UCSD-AML1 (cell line): ENCODE measurements at regions not wholly inside any gene's neighbourhood (a gene's known extent, or its start where the extent isn't known, plus 50 kb on each side); places are given as distances from the start of the nearest gene placed in this dataset.
"Not testable (repeated sequence)": the region's sequence is repeated elsewhere in the genome, so short reads cannot be mapped to it uniquely, and the experiment has no call there.

Experiments
- DNase-seq: peaks from one replicate; lab custom pipeline; 2025; ENCODE audit not compliant: unreplicated experiment; lab: John Stamatoyannopoulos, UW

- no peak for DNase-seq
These were observed 1071.2 kb upstream of the USP15 start for GRCh38 chr12:61188801-61189595.

- no peak for DNase-seq
These were observed 1046.6 kb upstream of the USP15 start for GRCh38 chr12:61213646-61214045.

DNA sequence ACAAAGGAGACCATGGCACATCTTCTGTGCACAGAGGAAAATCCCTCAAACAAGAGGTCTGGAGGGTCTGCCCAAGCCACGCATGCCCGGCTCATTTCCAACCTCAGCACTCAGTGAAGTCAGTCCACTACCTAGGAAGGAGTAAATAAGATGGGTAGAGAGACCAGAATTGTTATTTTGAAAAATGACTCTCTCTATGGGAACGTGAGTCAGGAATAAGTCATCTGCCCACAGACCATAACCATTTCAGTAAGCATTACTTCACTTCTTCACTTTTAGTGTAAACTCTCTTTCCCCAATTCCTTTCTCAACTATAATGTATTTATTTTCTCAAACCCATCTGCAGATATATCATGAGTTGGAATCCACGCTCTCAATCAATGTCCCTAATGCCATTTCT is 1039.9 kb upstream of the USP15 start:
- no peak for DNase-seq

DNA sequence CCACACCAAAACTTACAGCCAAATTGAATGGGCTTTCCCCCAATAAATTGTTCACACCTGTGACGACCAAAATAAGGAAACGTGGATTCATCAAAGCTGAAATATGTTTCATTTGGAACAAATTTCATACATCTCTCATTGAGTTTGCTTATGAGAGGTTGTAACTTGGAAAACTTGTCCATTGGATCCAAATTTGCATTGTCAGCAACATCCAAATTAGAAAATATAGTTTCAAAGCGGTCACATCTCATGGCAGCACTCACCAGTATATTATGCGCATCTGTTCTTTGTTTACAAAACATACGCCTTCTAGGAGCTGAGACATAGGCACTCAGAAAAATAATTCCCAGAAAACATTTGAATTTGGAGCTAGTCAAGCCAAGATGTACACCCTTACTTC is 1028.2 kb upstream of the USP15 start:
- DNase-seq, result no peak

DNA sequence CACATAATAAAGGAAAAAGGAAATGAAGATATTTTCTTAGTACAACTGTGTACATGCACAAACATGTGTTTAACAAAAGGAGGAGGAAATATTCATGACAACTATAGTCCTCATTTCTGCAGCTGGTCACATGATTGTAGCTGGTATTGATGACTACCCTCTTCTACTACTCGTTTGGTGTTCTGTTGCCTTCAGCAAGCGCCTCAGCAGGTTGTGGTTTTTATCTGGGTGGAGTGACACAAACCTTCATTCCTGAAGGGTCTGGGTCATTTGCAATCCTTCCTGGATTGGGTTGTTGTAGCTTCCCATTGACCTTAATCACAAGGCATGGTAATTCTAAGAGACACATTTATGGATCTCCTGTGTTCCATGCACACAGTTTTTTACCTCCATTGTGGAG is 1009.9 kb upstream of the USP15 start:
- DNase-seq, result no peak

DNA sequence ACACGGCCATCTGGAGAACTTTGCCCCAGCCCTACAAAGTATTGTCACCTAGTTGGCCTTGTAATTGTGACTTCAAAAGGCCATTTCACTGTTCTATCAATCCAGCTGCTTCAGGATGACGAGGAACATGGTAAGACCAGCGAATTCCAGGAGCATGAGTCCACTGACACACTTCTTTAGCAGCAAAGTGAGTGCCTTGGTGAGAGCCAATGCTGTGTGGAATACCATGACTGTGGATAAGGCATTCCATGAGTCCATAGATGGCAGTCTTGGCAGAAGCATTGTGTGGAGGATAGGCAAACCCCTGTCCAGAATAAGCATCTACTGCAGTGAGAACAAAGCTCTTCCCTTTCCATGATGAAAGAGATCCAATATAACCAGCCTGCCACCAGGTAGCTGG is 1009.1 kb upstream of the USP15 start:
- no peak for DNase-seq

DNA sequence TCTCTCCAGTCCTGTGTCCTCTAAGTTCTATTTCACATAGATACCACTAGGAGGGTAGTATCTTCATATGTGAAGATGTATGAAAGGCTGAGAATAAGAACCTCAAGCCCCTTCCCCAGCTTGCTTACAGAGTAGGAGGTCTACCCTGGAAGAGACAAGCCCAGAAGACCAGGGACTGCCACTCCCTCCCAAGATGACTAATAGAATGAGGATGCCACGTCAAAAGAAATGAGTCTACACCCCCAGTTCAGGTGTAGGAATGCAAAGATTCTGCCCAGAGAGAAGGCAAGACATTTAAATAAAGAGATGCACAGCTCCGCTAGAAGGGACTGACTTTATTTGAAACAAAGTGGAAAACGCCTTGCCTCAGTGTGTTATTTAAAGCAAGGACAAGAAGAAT is 1006.0 kb upstream of the USP15 start:
- no peak for DNase-seq

- DNase-seq, result not testable (repeated sequence)
These were observed 995.9 kb upstream of the USP15 start for GRCh38 chr12:61264294-61264693.

DNA sequence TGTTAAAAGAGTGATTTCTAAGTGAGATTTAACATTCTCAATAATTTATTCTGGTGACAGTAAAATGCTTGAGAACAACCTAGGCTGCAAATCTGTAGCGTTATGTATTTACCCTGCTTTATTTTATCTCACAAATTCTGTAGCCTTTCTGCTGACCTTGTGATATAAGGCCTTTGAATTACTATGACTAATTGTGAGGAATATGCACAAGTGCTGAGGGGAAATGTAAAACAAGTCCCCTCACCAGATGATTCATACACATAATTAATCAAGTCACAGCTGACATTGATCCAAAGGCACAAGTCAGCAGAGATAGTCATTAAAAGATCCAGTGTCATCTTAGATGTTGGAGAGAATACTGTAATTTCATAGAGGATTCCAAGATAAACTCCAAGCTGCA is 992.7 kb upstream of the USP15 start:
- DNase-seq, result no peak

GRCh38 chr12:61272441-61272840 is 987.8 kb upstream of the USP15 start:
- DNase-seq, result no peak

GRCh38 chr12:61282790-61283575 is 977.2 kb upstream of the USP15 start:
- no peak for DNase-seq

DNA sequence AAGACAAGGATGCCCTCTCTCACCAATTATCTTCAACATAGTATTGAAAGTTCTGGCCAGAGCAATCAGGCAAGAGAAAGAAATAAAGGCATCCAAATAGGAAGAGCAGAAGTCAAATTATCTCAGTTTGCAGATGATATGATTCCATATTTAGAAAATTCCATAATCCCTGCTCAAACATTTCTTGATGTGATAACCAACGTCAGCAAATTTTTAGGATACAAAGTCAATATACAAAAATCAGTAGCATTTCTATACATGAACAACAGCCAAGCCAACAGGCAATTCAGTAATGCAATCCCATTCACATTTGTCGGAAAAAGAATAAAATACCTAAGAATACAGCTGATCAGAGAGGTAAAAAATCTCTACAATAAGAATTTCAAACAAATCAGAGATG is 969.7 kb upstream of the USP15 start:
- DNase-seq, result no peak

DNA sequence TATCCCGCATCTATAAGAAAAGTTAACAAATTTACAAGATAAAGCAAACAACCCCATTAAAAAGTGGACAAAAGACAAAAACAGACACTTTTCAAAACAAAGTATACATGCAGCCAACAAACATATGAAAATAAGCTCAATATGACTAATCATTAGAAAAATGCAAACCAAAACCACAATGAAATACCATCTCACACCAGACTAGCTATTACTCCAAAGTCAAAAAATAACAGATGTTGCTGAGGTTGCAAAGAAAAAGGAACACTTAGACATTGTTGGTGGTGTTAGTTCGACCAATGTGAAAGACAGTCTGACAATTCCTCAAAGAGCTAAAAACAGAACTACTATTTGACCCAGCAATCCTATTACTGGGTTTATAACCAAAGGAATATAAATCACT is 968.6 kb upstream of the USP15 start:
- no peak for DNase-seq

DNA sequence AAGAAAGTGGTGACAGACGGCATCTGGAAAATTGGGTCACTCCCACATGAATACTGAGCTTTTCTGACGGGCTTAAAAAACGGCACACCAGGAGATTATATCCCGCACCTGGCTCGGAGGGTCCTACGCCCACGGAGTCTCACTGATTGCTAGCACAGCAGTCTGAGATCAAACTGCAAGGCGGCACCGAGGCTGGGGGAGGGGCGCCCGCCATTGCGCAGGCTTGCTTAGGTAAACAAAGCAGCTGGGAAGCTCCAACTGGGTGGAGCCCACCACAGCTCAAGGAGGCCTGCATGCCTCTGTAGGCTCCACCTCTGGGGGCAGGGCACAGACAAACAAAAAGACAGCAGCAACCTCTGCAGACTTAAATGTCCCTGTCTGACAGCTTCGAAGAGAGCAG is 966.2 kb upstream of the USP15 start:
- not testable (repeated sequence) for DNase-seq

DNA sequence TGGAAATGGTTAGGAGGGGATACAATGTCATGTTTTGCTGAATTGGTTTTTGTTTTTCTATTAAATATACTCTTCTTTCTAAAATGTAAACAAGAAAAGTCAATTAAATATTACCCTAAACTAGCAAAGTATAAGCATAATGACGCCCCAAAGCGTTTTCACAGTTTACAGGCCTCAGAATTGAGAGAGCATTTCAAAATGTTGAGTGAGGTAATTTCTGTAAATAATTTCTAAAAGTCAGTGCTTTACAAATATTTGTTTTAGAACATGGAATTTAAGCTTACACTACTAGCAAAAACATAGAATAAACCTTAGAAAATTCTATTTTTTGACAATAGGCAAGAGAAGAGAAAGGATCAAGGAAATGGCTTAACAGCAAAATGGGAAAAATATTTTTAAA is 958.4 kb upstream of the USP15 start:
- DNase-seq, result no peak

- DNase-seq, result no peak
These were observed 957.9 kb upstream of the USP15 start for GRCh38 chr12:61302282-61302681.

DNA sequence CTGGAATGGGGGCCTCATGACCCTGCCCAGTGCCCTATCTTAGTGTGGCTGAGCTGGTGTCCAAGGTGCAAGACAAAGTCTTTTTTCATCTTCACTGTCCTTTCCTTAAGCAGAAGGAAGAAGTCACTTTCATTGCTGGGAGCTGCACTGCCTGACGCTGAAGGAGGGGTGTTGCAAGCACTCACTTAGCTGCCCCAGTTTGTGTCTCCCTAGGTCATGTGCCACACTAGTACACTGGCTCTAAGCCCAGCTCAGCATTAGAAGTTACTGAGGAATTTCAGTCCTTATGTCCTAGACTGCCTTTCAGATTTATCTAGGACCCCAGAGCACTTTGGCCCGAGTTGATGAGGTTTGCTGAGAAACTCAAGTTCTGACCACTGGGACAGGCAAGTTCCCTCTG is 952.0 kb upstream of the USP15 start:
- no peak for DNase-seq

- DNase-seq, result no peak
These were observed 948.8 kb upstream of the USP15 start for GRCh38 chr12:61311413-61311812.

DNA sequence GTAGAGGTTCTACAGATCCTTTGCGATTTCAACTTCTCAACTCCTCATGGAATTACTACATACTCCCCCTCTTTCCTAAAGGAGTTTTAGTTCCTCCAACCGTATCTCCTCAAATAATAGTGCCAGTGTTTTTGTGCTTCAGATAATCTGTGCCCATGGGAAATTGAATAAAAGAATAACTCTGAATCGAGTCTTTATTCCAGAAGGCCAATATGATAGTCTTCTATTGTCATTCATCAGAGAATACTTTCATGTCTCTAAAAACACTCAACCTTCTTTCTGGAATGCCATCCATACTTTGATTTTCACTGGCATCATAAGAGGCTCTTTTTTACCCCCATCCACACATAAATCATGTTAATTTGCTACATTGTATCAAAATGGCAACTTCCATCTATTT is 911.3 kb upstream of the USP15 start:
- no peak for DNase-seq

DNA sequence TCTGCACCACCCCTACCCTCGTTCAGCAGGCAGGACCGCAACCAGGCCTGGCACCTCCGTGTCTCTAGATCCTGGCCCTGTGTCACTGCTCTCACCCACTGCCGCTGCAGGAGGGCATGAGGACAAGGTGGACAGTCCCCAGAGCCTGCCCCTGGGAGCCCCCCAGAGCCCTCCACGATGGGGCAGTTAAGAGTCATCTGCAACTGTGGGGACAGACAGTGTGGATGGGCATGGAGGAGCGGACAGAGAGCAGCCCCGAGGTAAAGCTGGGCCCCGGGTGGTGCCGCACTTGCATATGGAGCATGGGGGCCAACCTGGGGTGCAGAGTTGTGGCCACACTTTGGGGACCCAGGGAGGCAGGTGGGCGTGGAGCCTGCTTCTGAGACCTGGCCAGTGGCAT is 905.1 kb upstream of the USP15 start:
- no peak for DNase-seq

DNA sequence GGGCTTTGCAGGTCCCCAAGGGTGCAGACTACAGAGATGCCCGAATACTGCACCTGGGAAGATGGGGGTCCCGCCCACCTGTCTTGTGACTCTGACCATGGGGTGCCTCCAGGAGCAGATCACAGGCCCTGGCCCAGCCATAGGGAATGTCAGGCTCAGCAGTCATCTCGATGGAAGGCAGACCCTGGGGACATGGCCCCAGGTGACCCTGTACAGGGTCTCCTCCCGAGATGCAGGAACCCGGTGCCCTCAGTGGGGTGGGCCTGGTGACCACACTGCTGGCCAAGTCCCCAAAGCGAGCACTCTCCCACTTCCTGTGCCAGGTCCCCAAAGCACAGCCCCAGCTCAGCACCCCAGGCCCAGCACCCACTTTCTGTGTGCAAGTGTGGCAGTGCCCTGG is 903.7 kb upstream of the USP15 start:
- no peak for DNase-seq

- DNase-seq, result no peak
These were observed 902.7 kb upstream of the USP15 start for GRCh38 chr12:61357496-61357895.

- no peak for DNase-seq
These were observed 898.2 kb upstream of the USP15 start for GRCh38 chr12:61362037-61362436.
